H9 (cell line): ENCODE measurements at regions not wholly inside any gene's neighbourhood (a gene's known extent, or its start where the extent isn't known, plus 50 kb on each side); places are given as distances from the start of the nearest gene placed in this dataset.
A peak's percentile ranks its signal among the peaks of the same experiment; 100 is the strongest.

Source experiments
- DNase-seq: peaks from one replicate; pipeline ENCODE4 v3.0.0-alpha.2; 2017
- H2AFZ ChIP-seq: one replicate; pipeline ENCODE4 v1.6.1; 2013; ENCODE audit warnings: mild to moderate bottlenecking, low read length, control low read depth, moderate library complexity
- H2AK5ac ChIP-seq: 2 replicates; pipeline ENCODE4 v1.6.1; 2013; ENCODE audit warnings: low read length, control low read depth, mixed read lengths; ENCODE audit not compliant: insufficient read length
- H2BK120ac ChIP-seq: one replicate; pipeline ENCODE4 v1.6.1; 2013; ENCODE audit warnings: low read depth, mild to moderate bottlenecking, low read length, control low read depth, inconsistent platforms; ENCODE audit not compliant: poor library complexity, severe bottlenecking
- H2BK12ac ChIP-seq: 2 replicates; pipeline ENCODE4 v1.6.1; 2013; ENCODE audit warnings: low read length, control low read depth, mixed read lengths, low read depth; ENCODE audit not compliant: insufficient read length
- H2BK15ac ChIP-seq: 2 replicates; pipeline ENCODE4 v1.6.1; 2013; ENCODE audit warnings: low read depth, low read length, control low read depth
- H2BK20ac ChIP-seq: one replicate; pipeline ENCODE4 v1.6.1; 2013; ENCODE audit warnings: low read depth, mild to moderate bottlenecking, low read length, control low read depth, inconsistent platforms; ENCODE audit not compliant: poor library complexity, severe bottlenecking
- H2BK5ac ChIP-seq: 2 replicates; pipeline ENCODE4 v1.6.1; 2013; ENCODE audit warnings: low read length, control low read depth, mixed read lengths; ENCODE audit not compliant: insufficient read length
- H3K14ac ChIP-seq: 2 replicates; pipeline ENCODE4 v1.6.1; 2013; ENCODE audit warnings: low read length, control low read depth; ENCODE audit not compliant: insufficient read depth
- H3K18ac ChIP-seq: 2 replicates; pipeline ENCODE4 v1.6.1; 2013; ENCODE audit warnings: low read depth, mild to moderate bottlenecking, mixed read lengths, low read length, control low read depth; ENCODE audit not compliant: insufficient read length
- H3K23ac ChIP-seq: 2 replicates; pipeline ENCODE4 v1.6.1; 2013; ENCODE audit warnings: low read length, control low read depth, mixed read lengths, low read depth; ENCODE audit not compliant: insufficient read length
- H3K23me2 ChIP-seq: 2 replicates; pipeline ENCODE4 v1.6.1; 2013; ENCODE audit warnings: low read depth, mild to moderate bottlenecking, mixed read lengths, low read length, control low read depth; ENCODE audit not compliant: insufficient read length, poor library complexity, severe bottlenecking
- H3K27ac ChIP-seq: 2 replicates; pipeline ENCODE4 v1.5.1; 2013; ENCODE audit warnings: low read length, control low read depth, mixed read lengths, low read depth; ENCODE audit not compliant: insufficient read length
- H3K27me3 ChIP-seq: 2 replicates; pipeline ENCODE4 v1.6.1; 2013; ENCODE audit warnings: low read length, control low read depth, inconsistent platforms; ENCODE audit not compliant: insufficient read depth
- H3K4ac ChIP-seq: 2 replicates; pipeline ENCODE4 v1.6.1; 2013; ENCODE audit warnings: low read depth, mild to moderate bottlenecking, control low read depth, inconsistent platforms, low read length, moderate library complexity
- H3K4me1 ChIP-seq: 2 replicates; pipeline ENCODE4 v1.6.1; 2013; ENCODE audit warnings: low read length, control low read depth, inconsistent platforms; ENCODE audit not compliant: insufficient read depth
- H3K4me2 ChIP-seq: 2 replicates; pipeline ENCODE4 v1.6.1; 2013; ENCODE audit warnings: low read length, control low read depth, mixed read lengths; ENCODE audit not compliant: insufficient read length, insufficient read depth
- H3K56ac ChIP-seq: 2 replicates; pipeline ENCODE4 v1.6.1; 2013; ENCODE audit warnings: low read depth, mild to moderate bottlenecking, mixed read lengths, low read length, control low read depth; ENCODE audit not compliant: insufficient read length
- H3K79me1 ChIP-seq: 2 replicates; pipeline ENCODE4 v1.6.1; 2013; ENCODE audit warnings: low read depth, mild to moderate bottlenecking, moderate library complexity, low read length, control low read depth, inconsistent platforms; ENCODE audit not compliant: insufficient read depth, poor library complexity, severe bottlenecking
- H3K79me2 ChIP-seq: 2 replicates; pipeline ENCODE4 v1.6.1; 2013; ENCODE audit warnings: low read length, control low read depth, inconsistent platforms; ENCODE audit not compliant: insufficient read depth
- H3K9ac ChIP-seq: 2 replicates; pipeline ENCODE4 v1.6.1; 2013; ENCODE audit warnings: low read length, control low read depth, mixed read lengths; ENCODE audit not compliant: insufficient read length; ENCODE audit errors: extremely low read depth
- H3K9me3 ChIP-seq: one replicate; pipeline ENCODE4 v1.6.1; 2013; ENCODE audit warnings: low read depth, low read length, inconsistent platforms; ENCODE audit not compliant: control insufficient read depth
- H3T11ph ChIP-seq: one replicate; pipeline ENCODE4 v1.6.1; 2013; ENCODE audit warnings: mild to moderate bottlenecking, low read length, control low read depth, inconsistent platforms
- H4K20me1 ChIP-seq: one replicate; pipeline ENCODE4 v1.6.1; 2013; ENCODE audit not compliant: control insufficient read depth, insufficient read length, insufficient read depth
- H4K5ac ChIP-seq: 2 replicates; pipeline ENCODE4 v1.6.1; 2013; ENCODE audit warnings: low read depth, mild to moderate bottlenecking, mixed read lengths, low read length, control low read depth; ENCODE audit not compliant: insufficient read length
- H4K8ac ChIP-seq: replicated peaks from 2 replicates; pipeline ENCODE4 v1.6.1; 2013; ENCODE audit warnings: low read length, control low read depth, mixed read lengths, low read depth; ENCODE audit not compliant: insufficient read length
- H4K91ac ChIP-seq: 2 replicates; pipeline ENCODE4 v1.6.1; 2013; ENCODE audit warnings: low read depth, mild to moderate bottlenecking, moderate library complexity, mixed read lengths, low read length, control low read depth; ENCODE audit not compliant: insufficient read length
- H3K27ac Mint-ChIP-seq, 3 experiments: 2 replicates in 2 of 3; 3 replicates in 1 of 3; pipeline ENCODE4 v1.8.0; 2020 to 2021; ENCODE audit warnings: mixed read lengths in 3 of 3, mild to moderate bottlenecking in 1 of 3, moderate library complexity in 1 of 3
- H3K27me3 Mint-ChIP-seq: 2 replicates; pipeline ENCODE4 v1.8.0; 2021; ENCODE audit warnings: low read depth, mild to moderate bottlenecking, moderate library complexity, mixed read lengths
- H3K36me3 Mint-ChIP-seq, 3 experiments: 2 replicates in 2 of 3; 3 replicates in 1 of 3; pipeline ENCODE4 v1.8.0; 2020 to 2021; ENCODE audit warnings: low read depth in 3 of 3, mixed read lengths in 3 of 3; ENCODE audit not compliant: insufficient read depth in 1 of 3
- H3K4me1 Mint-ChIP-seq, 2 experiments: 2 replicates each; pipeline ENCODE4 v1.8.0; 2020; ENCODE audit warnings: mixed read lengths in 2 of 2
- H3K4me3 Mint-ChIP-seq, 2 experiments: 2 replicates in 1 of 2; 3 replicates in 1 of 2; pipeline ENCODE4 v1.8.0; 2020 to 2021; ENCODE audit warnings: mild to moderate bottlenecking in 2 of 2, mixed read lengths in 2 of 2, moderate library complexity in 1 of 2
- H3K9me3 Mint-ChIP-seq, 2 experiments: 2 replicates in 1 of 2; 3 replicates in 1 of 2; pipeline ENCODE4 v1.8.0; 2020; ENCODE audit warnings: mild to moderate bottlenecking in 2 of 2, mixed read lengths in 2 of 2, moderate library complexity in 1 of 2
- CTCF ChIP-seq: fragments of 200-600 bp; sonication (generic); conservative IDR thresholded peaks from 3 replicates; pipeline ENCODE4 v1.8.0; 2021; ENCODE audit warnings: antibody characterized with exemption, mild to moderate bottlenecking

- Histone ChIP-seq H3K4me2 (no peak overlapping the region), H2BK15ac (no peak overlapping the region), H3K18ac (no peak overlapping the region), H3K79me1 (no peaks in the 10 kb centered on the region), H2AK5ac (no peak overlapping the region), H3K27ac (no peak overlapping the region), H4K5ac (no peak overlapping the region), H3K56ac (no peak overlapping the region), H4K8ac (no peak overlapping the region), H3T11ph (no peak overlapping the region), H2BK120ac (no peak overlapping the region), H3K9ac (no peak overlapping the region), H3K14ac (no peak overlapping the region), H2BK20ac (no peak overlapping the region), H2AFZ (no peak overlapping the region), H3K23me2 (no peaks in the 10 kb centered on the region), H4K20me1 (no peaks in the 10 kb centered on the region), H3K23ac (no peak overlapping the region), H2BK5ac (no peak overlapping the region), H3K4ac (no peak overlapping the region), H3K9me3 (no peaks in the 10 kb centered on the region), H4K91ac (no peak overlapping the region), H3K27me3 (no peaks in the 10 kb centered on the region), H3K4me1 (peaks cover 2% of the 10 kb centered on the region), H3K79me2 (no peaks in the 10 kb centered on the region), H2BK12ac (no peak overlapping the region)
- Mint-ChIP-seq H3K4me1 (peaks cover 8 to 26% of the 10 kb centered on the region in 2 experiments), H3K27me3 (no peaks in the 10 kb centered on the region), H3K4me3 (no peak overlapping the region), H3K27ac (0 out of 7 replicates have a peak overlapping the region, but pooled peaks of 1 of the 3 experiments have one; percentile 12), H3K9me3 (no peaks in the 10 kb centered on the region), H3K36me3 (no peaks in the 10 kb centered on the region)
- no peak for DNase-seq
- no peak for TF ChIP-seq CTCF
These were observed 83.3 kb upstream of the IGSF10 start for GRCh38 chr3:151544164-151544548.
